T-helper 2 cell treated with Interferon-gamma antibody and Interleukin-4, amounts not matched to agents 100 ng/mL and 5 ng/mL, for 36 hours (primary cell): ENCODE measurements at regions not wholly inside any gene's neighbourhood (a gene's known extent, or its start where the extent isn't known, plus 50 kb on each side); places are given as distances from the start of the nearest gene placed in this dataset.

Experiments
- intact Hi-C: fragments of 100-400 bp; cut with micrococcal nuclease; formaldehyde crosslinking; loops from one replicate; pipeline ENCODE4 v1.15.1; 2023

GRCh38 chr9:103900466-103900865 is 193.6 kb upstream of the SMC2 start:
- intact Hi-C loops = no loop called here

DNA sequence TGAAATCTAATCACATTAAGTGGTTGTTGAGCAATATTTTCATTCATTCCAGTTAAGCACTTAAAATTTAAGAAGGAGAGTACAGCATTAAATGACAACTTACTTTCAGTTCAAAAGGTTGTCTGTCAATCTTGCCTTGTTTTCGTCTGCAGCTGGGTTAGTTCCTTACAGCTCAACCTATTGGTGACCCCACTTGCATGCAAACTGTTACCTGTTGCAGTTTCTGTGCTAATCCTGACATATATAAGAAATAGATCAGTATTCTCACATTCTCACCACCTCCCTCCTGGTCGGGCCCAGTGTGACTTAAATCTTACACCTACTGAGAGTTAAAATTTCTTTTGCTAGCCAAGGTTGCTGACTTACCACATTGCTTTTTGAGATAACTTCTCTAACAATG is 191.8 kb upstream of the SMC2 start:
- intact Hi-C loops = no loop called here

GRCh38 chr9:103904242-103904641 is 189.9 kb upstream of the SMC2 start:
- intact Hi-C loops = no loop called here

- intact Hi-C loops = no loop called here
Measured at GRCh38 chr9:103913899-103914298, 180.2 kb upstream of the SMC2 start.

GRCh38 chr9:103919605-103920209 is 174.4 kb upstream of the SMC2 start:
- intact Hi-C loops = no loop called here

DNA sequence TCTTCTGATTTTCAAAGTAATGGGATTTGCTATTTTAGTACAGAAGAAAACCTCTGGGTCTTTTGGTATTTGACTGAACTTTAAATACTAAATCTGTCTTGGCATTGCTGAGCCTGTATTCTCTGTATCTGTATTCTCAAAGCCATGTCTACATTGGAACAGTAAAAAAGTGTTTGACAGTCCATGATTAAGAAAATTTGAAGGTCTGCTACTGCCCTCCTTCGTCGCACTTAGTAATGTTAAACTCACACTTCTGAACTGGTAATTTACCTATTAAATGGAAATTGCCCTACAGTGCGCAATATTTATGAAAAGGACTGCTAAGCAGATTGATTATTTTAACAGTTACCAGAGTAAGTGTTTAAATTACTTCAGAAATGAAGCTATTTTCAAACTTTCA is 165.7 kb upstream of the SMC2 start:
- intact Hi-C loops = no loop called here

DNA sequence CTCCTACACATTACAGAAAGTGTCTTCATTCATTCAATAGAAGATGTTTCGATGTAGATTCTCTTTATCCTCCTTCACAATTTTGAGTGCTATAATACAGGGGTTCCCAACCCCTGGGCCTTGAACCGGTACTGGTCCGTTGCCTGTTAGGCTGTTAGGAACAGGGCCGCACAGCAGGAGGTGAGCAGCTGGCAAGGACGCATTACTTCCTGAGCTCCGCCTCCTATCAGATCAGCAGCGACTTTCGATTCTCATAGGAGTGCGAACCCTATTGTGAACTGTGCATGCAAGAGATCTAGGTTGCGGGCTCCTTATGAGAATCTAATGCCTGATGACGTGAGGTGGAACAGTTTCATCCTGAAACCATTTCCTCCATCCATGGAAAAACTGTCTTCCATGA is 153.0 kb upstream of the SMC2 start:
- intact Hi-C loops = no loop called here

DNA sequence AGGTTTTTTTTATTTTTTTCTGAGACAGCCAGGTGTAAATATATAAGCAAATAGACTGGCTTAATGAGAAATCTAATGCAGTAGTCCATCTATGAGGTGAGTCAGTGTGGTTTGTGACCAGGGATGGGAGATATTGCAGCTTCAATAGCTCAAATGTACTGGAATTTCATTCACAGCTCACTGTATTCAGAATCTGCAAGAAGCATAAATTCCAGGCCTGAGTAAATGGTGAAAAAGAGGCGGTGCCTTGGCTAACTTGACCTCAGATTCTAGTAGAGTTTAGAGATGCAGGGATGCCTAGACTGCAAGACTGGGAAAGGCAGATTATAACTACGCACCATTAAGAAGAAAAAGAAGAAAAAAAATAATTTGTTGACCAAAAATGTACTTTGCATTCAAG is 151.9 kb upstream of the SMC2 start:
- intact Hi-C loops = no loop called here

DNA sequence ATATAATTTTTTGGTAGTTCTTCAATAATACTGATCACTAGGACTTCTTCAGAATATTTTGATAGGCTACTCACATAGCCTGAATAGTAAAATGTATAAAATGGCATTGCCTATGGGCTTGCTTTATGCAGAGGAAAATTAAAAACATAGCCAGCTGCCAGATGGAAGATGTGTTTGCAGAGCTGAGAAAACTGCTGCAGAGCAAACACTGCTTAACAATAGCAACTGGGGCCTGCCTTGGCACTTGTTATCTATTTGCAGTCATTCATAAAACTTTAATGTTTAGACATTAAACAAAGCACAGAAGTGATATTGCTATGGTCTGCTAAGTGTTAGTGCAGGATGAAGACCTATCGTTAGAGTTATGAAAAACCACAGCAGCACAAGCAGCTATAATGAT is 151.5 kb upstream of the SMC2 start:
- intact Hi-C loops = no loop called here

- intact Hi-C loops = no loop called here
Measured at GRCh38 chr9:103949096-103949495, 145.0 kb upstream of the SMC2 start.

GRCh38 chr9:103977163-103977562 is 116.9 kb upstream of the SMC2 start:
- intact Hi-C loops = no loop called here

DNA sequence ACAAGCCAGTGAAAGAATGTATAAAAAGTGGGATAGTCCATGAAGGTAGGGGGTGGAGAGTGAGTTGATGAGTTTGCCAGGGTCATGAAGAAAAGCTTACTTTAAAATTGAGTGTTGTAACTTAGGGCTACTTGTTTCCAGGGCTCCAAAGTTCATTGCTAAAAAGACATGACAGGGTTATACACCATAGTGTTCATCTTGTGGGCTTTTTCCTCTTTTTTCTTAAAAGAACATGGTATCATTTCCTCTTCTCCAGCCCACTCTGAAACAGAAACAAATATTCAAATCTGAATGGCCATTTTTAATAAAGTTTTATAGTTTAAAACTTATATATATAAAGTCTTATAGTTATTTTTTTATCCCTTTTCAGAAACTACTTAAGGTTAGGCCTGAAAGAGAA is 115.7 kb upstream of the SMC2 start:
- intact Hi-C loops = no loop called here

- intact Hi-C loops = no loop called here
Measured at GRCh38 chr9:103981912-103982311, 112.2 kb upstream of the SMC2 start.

GRCh38 chr9:103985077-103985476 is 109.0 kb upstream of the SMC2 start:
- intact Hi-C loops = no loop called here

- intact Hi-C loops = no loop called here
Measured at GRCh38 chr9:103988821-103989220, 105.3 kb upstream of the SMC2 start.

- intact Hi-C loops = no loop called here
Measured at GRCh38 chr9:103990311-103990710, 103.8 kb upstream of the SMC2 start.

- intact Hi-C loops = no loop called here
Measured at GRCh38 chr9:103991001-103991400, 103.1 kb upstream of the SMC2 start.

- intact Hi-C loops = no loop called here
Measured at GRCh38 chr9:103991698-103992097, 102.4 kb upstream of the SMC2 start.

DNA sequence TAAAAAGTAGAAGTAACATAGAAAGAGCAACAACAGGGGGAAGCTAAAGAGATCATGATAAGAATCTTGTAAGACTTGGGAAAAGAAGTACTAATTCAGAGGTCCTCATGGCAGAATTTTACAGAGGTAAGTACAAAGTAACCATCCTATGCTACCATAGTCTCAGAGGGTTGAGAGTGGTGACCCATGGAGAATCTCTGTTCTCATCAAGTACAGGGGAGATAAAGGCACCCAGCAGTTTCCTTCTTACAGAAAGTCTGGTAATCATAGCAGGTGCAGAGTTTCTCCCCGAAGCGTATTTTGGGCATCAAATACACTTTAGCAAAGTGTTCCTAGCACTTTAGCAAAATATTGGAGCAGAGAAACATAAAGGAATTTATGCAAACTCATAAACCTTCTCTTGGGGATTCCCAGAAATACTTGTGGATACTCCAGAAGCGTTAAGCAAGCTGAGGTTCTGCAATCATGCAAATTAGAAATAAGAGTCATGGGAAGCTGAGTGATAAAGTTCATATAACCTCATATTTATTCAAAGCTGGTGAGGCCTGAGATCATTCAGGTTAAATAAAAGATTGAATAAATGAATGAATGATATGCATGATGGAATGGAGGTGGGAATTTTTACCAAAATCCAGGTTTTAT is 101.0 kb upstream of the SMC2 start:
- intact Hi-C loops = no loop called here

- intact Hi-C loops = no loop called here
Measured at GRCh38 chr9:103997856-103998370, 96.2 kb upstream of the SMC2 start.

DNA sequence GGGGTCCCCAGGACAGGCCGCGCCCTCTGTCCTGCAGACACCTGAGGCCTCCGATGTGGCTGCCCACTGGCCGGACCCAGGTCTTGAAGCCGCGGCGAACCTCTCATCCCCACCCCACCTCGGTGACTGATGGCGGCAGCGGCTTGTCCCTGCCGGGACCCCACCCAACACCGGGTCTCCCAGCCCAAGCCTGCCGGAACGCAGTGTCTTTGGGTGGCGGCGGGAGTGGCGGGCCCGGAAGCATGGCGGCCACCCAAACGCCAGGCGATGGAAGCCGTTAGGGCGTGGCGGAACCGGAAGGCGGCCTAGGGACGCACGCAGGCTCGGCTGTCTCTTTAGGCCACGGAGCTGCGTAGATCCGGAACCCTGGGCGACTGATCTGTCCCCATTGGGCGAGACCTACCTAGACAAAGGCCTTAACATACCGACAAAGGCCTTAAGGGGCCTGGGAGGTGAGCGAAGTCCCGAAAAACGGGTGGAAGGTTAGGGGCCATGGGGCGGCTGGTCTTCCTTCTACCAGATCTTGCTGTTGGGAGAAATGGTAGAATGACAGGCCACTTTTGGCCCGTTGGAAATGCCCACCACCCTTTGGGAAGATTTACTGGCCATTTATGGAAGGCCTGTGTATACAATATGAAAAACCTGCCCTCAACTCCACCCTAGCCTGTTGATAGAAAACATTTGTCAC is 94.6 kb upstream of the SMC2 start:
- intact Hi-C loops = no loop called here

GRCh38 chr9:104009826-104010225 is 84.3 kb upstream of the SMC2 start:
- intact Hi-C loops = no loop called here

DNA sequence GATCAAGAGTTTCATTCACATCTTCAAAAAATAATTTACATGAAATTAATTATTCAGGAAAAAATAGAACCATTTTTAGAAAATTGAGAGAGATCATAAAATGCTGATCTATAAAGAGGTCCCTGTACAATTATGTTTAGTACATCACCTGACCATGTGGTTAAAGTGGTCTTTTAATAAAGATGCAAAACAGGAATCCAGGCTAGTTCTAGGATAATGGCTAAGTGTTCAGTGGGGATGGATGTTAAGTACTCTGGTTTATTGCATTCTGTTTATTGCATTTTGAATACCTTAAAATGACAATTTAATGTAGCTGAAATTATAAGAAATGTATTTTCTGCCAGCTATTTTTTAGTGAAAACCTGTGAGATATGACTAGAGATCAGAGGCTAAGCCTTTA is 72.0 kb upstream of the SMC2 start:
- intact Hi-C loops = no loop called here
